GM23338 (cell line): ENCODE measurements at regions not wholly inside any gene's neighbourhood (a gene's known extent, or its start where the extent isn't known, plus 50 kb on each side); places are given as distances from the start of the nearest gene placed in this dataset.

Experiments used
- ATAC-seq: fragments of 200-7000 bp; cut with Tn5 transposase; 3 replicates; pipeline ENCODE4 v1.9.1; 2020
- DNase-seq: peaks from one replicate; pipeline ENCODE4 v3.0.0-alpha.2; 2015; ENCODE audit warnings: low spot score
- H2AFZ ChIP-seq: fragments of 200-600 bp; sonication (generic); 2 replicates; pipeline ENCODE4 v1.8.0; 2016; ENCODE audit warnings: antibody characterized with exemption, mild to moderate bottlenecking, moderate library complexity
- H3F3A ChIP-seq: fragments of 200-600 bp; sonication (generic); replicated peaks from 2 replicates; pipeline ENCODE4 v1.8.0; 2017; ENCODE audit warnings: antibody characterized with exemption, mixed run types, low read depth
- H3K27ac ChIP-seq: fragments of 200-600 bp; sonication (generic); 2 replicates; pipeline ENCODE4 v1.6.1; 2016; ENCODE audit warnings: low read depth
- H3K27me3 ChIP-seq: fragments of 200-600 bp; sonication (generic); 2 replicates; pipeline ENCODE4 v1.8.0; 2016; ENCODE audit warnings: mild to moderate bottlenecking, mixed run types, moderate library complexity; ENCODE audit not compliant: insufficient read depth
- H3K36me3 ChIP-seq: fragments of 200-600 bp; sonication (generic); 2 replicates; pipeline ENCODE4 v1.8.0; 2016; ENCODE audit warnings: mild to moderate bottlenecking; ENCODE audit not compliant: insufficient read depth
- H3K4me1 ChIP-seq: fragments of 200-600 bp; sonication (generic); 2 replicates; pipeline ENCODE4 v1.8.0; 2016; ENCODE audit warnings: mild to moderate bottlenecking, moderate library complexity; ENCODE audit not compliant: insufficient read depth
- H3K4me2 ChIP-seq: fragments of 200-600 bp; sonication (generic); 2 replicates; pipeline ENCODE4 v1.7.1; 2017; ENCODE audit warnings: mixed run types
- H3K4me3 ChIP-seq: fragments of 200-600 bp; sonication (generic); 2 replicates; pipeline ENCODE4 v1.6.1; 2016; ENCODE audit warnings: mixed run types
- H3K79me2 ChIP-seq: fragments of 200-600 bp; sonication (generic); replicated peaks from 2 replicates; pipeline ENCODE4 v1.8.0; 2017; ENCODE audit warnings: mild to moderate bottlenecking; ENCODE audit not compliant: insufficient read depth
- H3K9me2 ChIP-seq: fragments of 200-600 bp; sonication (generic); 2 replicates; pipeline ENCODE4 v1.8.0; 2017; ENCODE audit not compliant: insufficient read depth
- H4K20me1 ChIP-seq: fragments of 200-600 bp; sonication (generic); replicated peaks from 2 replicates; pipeline ENCODE4 v1.8.0; 2017; ENCODE audit warnings: mild to moderate bottlenecking; ENCODE audit not compliant: insufficient read depth
- H3K27ac Mint-ChIP-seq: 2 replicates; pipeline ENCODE4 v1.8.0; 2020; ENCODE audit warnings: inconsistent platforms, mild to moderate bottlenecking, moderate library complexity, mixed read lengths
- H3K27me3 Mint-ChIP-seq: 3 replicates; pipeline ENCODE4 v1.8.0; 2022; ENCODE audit warnings: low read depth, mild to moderate bottlenecking, moderate library complexity, mixed read lengths, inconsistent platforms; ENCODE audit not compliant: insufficient read depth, poor library complexity
- H3K36me3 Mint-ChIP-seq: 3 replicates; pipeline ENCODE4 v1.8.0; 2021; ENCODE audit warnings: low read depth, mild to moderate bottlenecking, inconsistent platforms, moderate library complexity, mixed read lengths
- H3K4me1 Mint-ChIP-seq: 3 replicates; pipeline ENCODE4 v1.8.0; 2020; ENCODE audit warnings: mild to moderate bottlenecking, inconsistent platforms, mixed read lengths
- H3K4me3 Mint-ChIP-seq: 3 replicates; pipeline ENCODE4 v1.8.0; 2021; ENCODE audit warnings: moderate library complexity, mild to moderate bottlenecking, inconsistent platforms, mixed read lengths
- H3K9me3 Mint-ChIP-seq: 3 replicates; pipeline ENCODE4 v1.8.0; 2020; ENCODE audit warnings: moderate library complexity, mild to moderate bottlenecking, inconsistent platforms, mixed read lengths
- POLR2AphosphoS5 ChIP-seq: IDR thresholded peaks from 2 replicates; pipeline ENCODE4 v1.6.1; 2016; ENCODE audit warnings: antibody characterized with exemption, low read depth
- REST ChIP-seq: IDR thresholded peaks from one replicate; pipeline ENCODE4 v1.6.1; 2018; ENCODE audit warnings: antibody characterized with exemption; ENCODE audit not compliant: unreplicated experiment
- ZNF114 ChIP-seq: fragments of 250-450 bp; sonication (Bioruptor Pico); IDR thresholded peaks from 2 replicates; pipeline ENCODE4 v1.5.0; 2020; ENCODE audit warnings: mild to moderate bottlenecking, moderate library complexity
- ZNF462 ChIP-seq: fragments of 250-450 bp; sonication (Bioruptor Pico); IDR thresholded peaks from 2 replicates; pipeline ENCODE4 v1.5.0; 2020; ENCODE audit warnings: mild to moderate bottlenecking, moderate library complexity

GRCh38 chr9:134971696-134972095, 54.0 kb upstream of the FCN1 start:
- H3K4me1 ChIP-seq: peaks cover 27% of the 10 kb centered on the region
- H3K27me3 ChIP-seq: no peaks in the 10 kb centered on the region
- H3K4me1 Mint-ChIP-seq: peaks cover 54% of the 10 kb centered on the region
- H3K4me3 ChIP-seq: no peak overlapping the region
- H3K79me2 ChIP-seq: no peaks in the 10 kb centered on the region
- H3K27ac ChIP-seq: no peak overlapping the region
- no peaks in the 10 kb centered on the region for H3K9me2 ChIP-seq
- H3K36me3 Mint-ChIP-seq: no peaks in the 10 kb centered on the region
- no peaks in the 10 kb centered on the region for H3F3A ChIP-seq
- peaks cover 6% of the 10 kb centered on the region for H3K27me3 Mint-ChIP-seq
- DNase-seq (no peak), ATAC-seq (no peak)
- no peak for TF ChIP-seq POLR2AphosphoS5
- TF ChIP-seq REST: no peak
- no peak for TF ChIP-seq ZNF114 (CRISPR knock-in tag)
- TF ChIP-seq ZNF462 (CRISPR knock-in tag): no peak
- no peaks in the 10 kb centered on the region for H4K20me1 ChIP-seq
- no peaks in the 10 kb centered on the region for H3K36me3 ChIP-seq
- no peaks in the 10 kb centered on the region; the same call in 2 of the 3 replicates for H3K9me3 Mint-ChIP-seq
- H3K4me2 ChIP-seq: no peak overlapping the region
- no peak overlapping the region for H3K27ac Mint-ChIP-seq
- H3K4me3 Mint-ChIP-seq: no peak overlapping the region; the same call in 2 of the 3 replicates
- no peak overlapping the region for H2AFZ ChIP-seq
